ENCODE measurements at regions not wholly inside any gene's neighbourhood (a gene's known extent, or its start where the extent isn't known, plus 50 kb on each side); places are given as distances from the start of the nearest gene placed in this dataset.

GRCh38 chr1:13918862-13919261 is 218.9 kb downstream of the PRDM2 start:
- Histone ChIP-seq H4K20me1 (replicated peaks; ENCODE audit: control insufficient read depth, extremely low read depth, insufficient read depth, low read length) (no peaks in the 10 kb centered on the region), H3K4me3 (replicated peaks in 1 of 3; ENCODE audit: insufficient read depth in 1 of 3, low read depth in 1 of 3, low read length in 3 of 3) (no peak overlapping the region), H3K27ac (ENCODE audit: insufficient read depth, low read depth, low read length) (no peak overlapping the region), H3K9me1 (replicated peaks; ENCODE audit: control insufficient read depth, extremely low read depth, insufficient read depth, low read length) (no peaks in the 10 kb centered on the region), H3K27me3 (ENCODE audit: control insufficient read depth in 2 of 2, insufficient read depth in 2 of 2, low read length in 2 of 2) (no peaks in the 10 kb centered on the region), H3K9me3 (replicated peaks; ENCODE audit: control insufficient read depth, insufficient read depth, low read length) (peaks cover 2% of the 10 kb centered on the region), H3K36me3 (ENCODE audit: control insufficient read depth in 2 of 2, extremely low read depth in 1 of 2, insufficient read depth in 2 of 2, low read length in 2 of 2) (no peaks in the 10 kb centered on the region), H3K4me2 (ENCODE audit: insufficient read depth, low read length) (no peak overlapping the region), H3K9ac (replicated peaks; ENCODE audit: extremely low read depth, insufficient read depth, low read length) (no peak overlapping the region), H2AFZ (ENCODE audit: low read depth, low read length) (no peak overlapping the region), H3K79me2 (ENCODE audit: control insufficient read depth, insufficient read depth, low read length) (no peaks in the 10 kb centered on the region), H3K4me1 (ENCODE audit: control insufficient read depth, extremely low read depth, insufficient read depth, low read length) (no peaks in the 10 kb centered on the region)
- FAIRE-seq = no peak
- dilution Hi-C loops (cut with MboI; ENCODE audit: extremely low pct_ligation_motif_present, low sequenced_read_pairs) (no loop called here), intact Hi-C loops (cut with micrococcal nuclease) (no loop called here)
- TF ChIP-seq FOS (IDR thresholded peaks at IDR 0.05; ENCODE audit: borderline replicate concordance, insufficient read depth, low read length) (no peak), GATA2 (IDR thresholded peaks at IDR 0.05; ENCODE audit: insufficient read depth, insufficient read length, low read depth, low read length) (no peak), CTCF (IDR thresholded peaks at IDR 0.05; ENCODE audit: extremely low read depth in 1 of 2, insufficient read depth in 1 of 2, low read depth in 1 of 2, low read length in 2 of 2) (no peak), EZH2 (IDR thresholded peaks at IDR 0.05; ENCODE audit: borderline replicate concordance, low read depth, low read length, severe bottlenecking) (no peak), MYC (IDR thresholded peaks at IDR 0.05; ENCODE audit: low read depth, low read length) (no peak), POLR2AphosphoS5 (IDR thresholded peaks at IDR 0.05; ENCODE audit: insufficient read depth, low read depth, low read length) (no peak), MAX (IDR thresholded peaks at IDR 0.05; ENCODE audit: insufficient read depth, insufficient read length) (no peak), POLR2A (IDR thresholded peaks at IDR 0.05; ENCODE audit: low read depth, low read length) (no peak), JUN (IDR thresholded peaks at IDR 0.05; ENCODE audit: borderline replicate concordance, insufficient read depth, insufficient read length, low read depth) (no peak)
- DNase-seq (ENCODE audit: low read depth, low spot score) = no peak
- ChIA-PET POLR2A (no interaction called here), CTCF (no interaction called here)
- no TSS peak for BruUV-seq (replicated peaks)
